Hematopoietic multipotent progenitor cell treated with erythropoietin and hydrocortisone succinate and interleukin-3 and kit ligand, for 15 days (in vitro differentiated cells): ENCODE measurements at regions not wholly inside any gene's neighbourhood (a gene's known extent, or its start where the extent isn't known, plus 50 kb on each side); places are given as distances from the start of the nearest gene placed in this dataset.

Experiments used
- DNase-seq: peaks from one replicate; pipeline ENCODE4 v3.0.0-alpha.2; 2015; ENCODE audit warnings: low spot score

- DNase-seq = no peak
Observed at GRCh38 chr9:106324591-106325280, 538.2 kb upstream of the ZNF462 start.

- no peak for DNase-seq
Observed at GRCh38 chr9:106326493-106326892, 536.5 kb upstream of the ZNF462 start.

- no peak for DNase-seq
Observed at GRCh38 chr9:106333481-106333880, 529.5 kb upstream of the ZNF462 start.

GRCh38 chr9:106334081-106334480 lies 528.9 kb upstream of the ZNF462 start:
- DNase-seq = no peak

GRCh38 chr9:106339882-106340281 lies 523.1 kb upstream of the ZNF462 start:
- no peak for DNase-seq

GRCh38 chr9:106350777-106351176 lies 512.2 kb upstream of the ZNF462 start:
- no peak for DNase-seq

GRCh38 chr9:106356924-106357323 lies 506.0 kb upstream of the ZNF462 start:
- DNase-seq = no peak

- no peak for DNase-seq
Observed at GRCh38 chr9:106358331-106358730, 504.6 kb upstream of the ZNF462 start.

- no peak for DNase-seq
Observed at GRCh38 chr9:106376689-106377088, 486.3 kb upstream of the ZNF462 start.

GRCh38 chr9:106383072-106383471 lies 479.9 kb upstream of the ZNF462 start:
- DNase-seq = no peak

GRCh38 chr9:106387965-106388364 lies 475.0 kb upstream of the ZNF462 start:
- DNase-seq = no peak

- no peak for DNase-seq
Observed at GRCh38 chr9:106393226-106393625, 469.7 kb upstream of the ZNF462 start.

- no peak for DNase-seq
Observed at GRCh38 chr9:106400170-106400569, 462.8 kb upstream of the ZNF462 start.

GRCh38 chr9:106400950-106401349 lies 462.0 kb upstream of the ZNF462 start:
- no peak for DNase-seq

- no peak for DNase-seq
Observed at GRCh38 chr9:106403081-106403480, 459.9 kb upstream of the ZNF462 start.

- DNase-seq = no peak
Observed at GRCh38 chr9:106404137-106404536, 458.8 kb upstream of the ZNF462 start.

- no peak for DNase-seq
Observed at GRCh38 chr9:106405871-106406435, 457.0 kb upstream of the ZNF462 start.

GRCh38 chr9:106414042-106414441 lies 448.9 kb upstream of the ZNF462 start:
- DNase-seq = no peak

GRCh38 chr9:106417685-106418084 lies 445.3 kb upstream of the ZNF462 start:
- no peak for DNase-seq

GRCh38 chr9:106419829-106420228 lies 443.1 kb upstream of the ZNF462 start:
- no peak for DNase-seq

- no peak for DNase-seq
Observed at GRCh38 chr9:106420511-106420944, 442.4 kb upstream of the ZNF462 start.

- DNase-seq = no peak
Observed at GRCh38 chr9:106421772-106422171, 441.2 kb upstream of the ZNF462 start.

GRCh38 chr9:106423575-106423974 lies 439.4 kb upstream of the ZNF462 start:
- DNase-seq = no peak

GRCh38 chr9:106432631-106433030 lies 430.3 kb upstream of the ZNF462 start:
- DNase-seq = no peak
